Body of pancreas (tissue), 4 donors: ENCODE measurements at regions not wholly inside any gene's neighbourhood (a gene's known extent, or its start where the extent isn't known, plus 50 kb on each side); places are given as distances from the start of the nearest gene placed in this dataset.
"Not testable (repeated sequence)": the region's sequence is repeated elsewhere in the genome, so short reads cannot be mapped to it uniquely, and the experiment has no call there.

Source experiments
- ATAC-seq: fragments of 150-250 bp; one replicate; pipeline ENCODE4 v1.9.1; 2016
- DNase-seq, 4 donors: peaks; one replicate each; pipeline ENCODE4 v3.0.0-alpha.2; 2019
- H3K27ac ChIP-seq, 4 donors: fragments of 200-600 bp; sonication (generic); 1 replicate in 3 of 4; 2 replicates in 1 of 4; pipeline versions ENCODE4 v1.5.1 to v1.6.1; 2016 to 2019; ENCODE audit warnings: mild to moderate bottlenecking in 1 of 4, mixed read lengths in 1 of 4, moderate library complexity in 1 of 4
- H3K27me3 ChIP-seq, 2 donors: fragments of 200-600 bp; sonication (generic); one replicate each; pipeline ENCODE4 v1.6.0; 2016; ENCODE audit warnings: mild to moderate bottlenecking in 1 of 2
- H3K36me3 ChIP-seq, 2 donors: fragments of 200-600 bp; sonication (generic); replicated peaks in 1 of 2; 2 replicates each; pipeline ENCODE4 v1.5.1; 2016; ENCODE audit warnings: low read depth in 2 of 2; ENCODE audit not compliant: insufficient read depth in 1 of 2
- H3K4me1 ChIP-seq: fragments of 200-600 bp; sonication (generic); one replicate; pipeline ENCODE4 v1.6.0; 2016
- H3K4me3 ChIP-seq, 2 donors: fragments of 200-600 bp; sonication (generic); 1 replicate in 1 of 2; 2 replicates in 1 of 2; pipeline ENCODE4 v1.5.1; 2016 to 2019
- H3K9me3 ChIP-seq, 3 donors: fragments of 200-600 bp; sonication (generic); 1 replicate in 2 of 3; 2 replicates in 1 of 3; pipeline ENCODE4 v1.5.1; 2016
- POLR2A ChIP-seq, 3 donors: fragments of 450-650 bp; IDR thresholded peaks; one replicate each; pipeline ENCODE4 v1.6.1; 2016; ENCODE audit warnings: antibody characterized with exemption in 3 of 3, mild to moderate bottlenecking in 2 of 3
- WGBS, 2 donors: methylation state at CpG; one replicate each; pipeline ENCODE4 v1.1.5; 2017; 5-methylcytosine and 5-hydroxymethylcytosine counted together
- intact Hi-C: fragments of 100-400 bp; cut with DNase I; formaldehyde crosslinking; loops from one replicate; pipeline ENCODE4 v1.15.1; 2023
- TF ChIP-seq, protein P1 (sequence below), 7 experiments: fragments of 450-650 bp in 4 of 7; fragments of 200-600 bp in 3 of 7; sonication (generic) in 3 of 7; IDR thresholded peaks; one replicate each; pipeline ENCODE4 v1.5.1; 2016 to 2019; ENCODE audit warnings: antibody characterized with exemption in 7 of 7

DNA sequence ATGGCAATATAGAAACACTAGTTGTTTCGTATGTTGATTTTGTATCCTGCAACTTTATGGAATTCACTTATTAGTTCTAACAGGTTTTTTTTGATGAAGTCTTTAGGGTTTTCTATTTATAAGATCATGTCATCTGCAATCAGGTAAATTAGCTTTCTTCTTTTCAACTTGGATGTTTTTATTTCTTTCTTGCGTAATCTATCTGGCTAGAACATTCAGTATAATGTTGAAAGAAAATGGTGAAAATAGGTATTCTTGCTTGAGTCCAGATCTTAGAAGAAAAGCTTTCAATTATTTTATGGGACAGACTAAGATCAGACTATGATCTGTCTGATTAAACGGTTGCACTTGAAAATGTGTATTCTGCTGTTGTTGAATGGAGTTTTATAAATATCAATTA, 820.8 kb upstream of the ADGRB3 start:
- DNase-seq (no peak), ATAC-seq (no peak)
- Histone ChIP-seq H3K36me3 (no peaks in the 10 kb centered on the region), H3K9me3 (no peaks in the 10 kb centered on the region), H3K27ac (no peak overlapping the region), H3K4me3 (no peak overlapping the region), H3K4me1 (no peaks in the 10 kb centered on the region), H3K27me3 (no peaks in the 10 kb centered on the region)
- no peak for TF ChIP-seq POLR2A (IDR thresholded peaks at IDR 0.05)
- TF ChIP-seq, protein P1, sequence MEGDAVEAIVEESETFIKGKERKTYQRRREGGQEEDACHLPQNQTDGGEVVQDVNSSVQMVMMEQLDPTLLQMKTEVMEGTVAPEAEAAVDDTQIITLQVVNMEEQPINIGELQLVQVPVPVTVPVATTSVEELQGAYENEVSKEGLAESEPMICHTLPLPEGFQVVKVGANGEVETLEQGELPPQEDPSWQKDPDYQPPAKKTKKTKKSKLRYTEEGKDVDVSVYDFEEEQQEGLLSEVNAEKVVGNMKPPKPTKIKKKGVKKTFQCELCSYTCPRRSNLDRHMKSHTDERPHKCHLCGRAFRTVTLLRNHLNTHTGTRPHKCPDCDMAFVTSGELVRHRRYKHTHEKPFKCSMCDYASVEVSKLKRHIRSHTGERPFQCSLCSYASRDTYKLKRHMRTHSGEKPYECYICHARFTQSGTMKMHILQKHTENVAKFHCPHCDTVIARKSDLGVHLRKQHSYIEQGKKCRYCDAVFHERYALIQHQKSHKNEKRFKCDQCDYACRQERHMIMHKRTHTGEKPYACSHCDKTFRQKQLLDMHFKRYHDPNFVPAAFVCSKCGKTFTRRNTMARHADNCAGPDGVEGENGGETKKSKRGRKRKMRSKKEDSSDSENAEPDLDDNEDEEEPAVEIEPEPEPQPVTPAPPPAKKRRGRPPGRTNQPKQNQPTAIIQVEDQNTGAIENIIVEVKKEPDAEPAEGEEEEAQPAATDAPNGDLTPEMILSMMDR (IDR thresholded peaks at IDR 0.05), result no peak
- intact Hi-C loops, result no loop called here
- WGBS, 2 donors, result 56 to 78% methylated on average over 3 of the region's 3 CpGs

DNA sequence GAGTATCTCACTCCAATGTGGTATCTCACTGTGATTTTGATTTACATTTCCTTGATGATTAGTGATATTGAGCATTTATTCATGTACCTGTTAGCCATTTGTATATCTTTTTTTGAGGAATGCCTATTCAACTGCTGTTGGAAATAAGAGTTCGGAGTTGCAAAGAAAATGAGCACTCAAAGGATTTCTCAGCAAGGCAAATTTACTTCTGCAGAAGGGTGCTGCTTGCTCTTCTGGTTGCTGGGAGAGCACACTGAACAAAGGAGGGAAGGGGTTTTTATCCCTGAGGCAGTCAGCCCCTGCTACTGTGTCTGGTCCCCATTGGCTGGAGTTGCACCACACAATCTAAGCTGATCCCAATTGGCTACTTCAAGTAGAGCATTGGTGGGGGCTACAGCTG, 822.4 kb upstream of the ADGRB3 start:
- no peak overlapping the region for H3K27ac ChIP-seq
- H3K27me3 ChIP-seq, result no peaks in the 10 kb centered on the region
- no peaks in the 10 kb centered on the region for H3K4me1 ChIP-seq
- H3K9me3 ChIP-seq, result no peaks in the 10 kb centered on the region
- no peaks in the 10 kb centered on the region for H3K36me3 ChIP-seq
- 78 to 88% methylated on average over 1 of the region's 1 CpG for WGBS, 2 donors
- TF ChIP-seq POLR2A (IDR thresholded peaks at IDR 0.05), result no peak
- TF ChIP-seq, protein P1 (IDR thresholded peaks at IDR 0.05), result no peak
- intact Hi-C loops, result no loop called here
- no peak overlapping the region for H3K4me3 ChIP-seq
- ATAC-seq (no peak), DNase-seq (no peak)

DNA sequence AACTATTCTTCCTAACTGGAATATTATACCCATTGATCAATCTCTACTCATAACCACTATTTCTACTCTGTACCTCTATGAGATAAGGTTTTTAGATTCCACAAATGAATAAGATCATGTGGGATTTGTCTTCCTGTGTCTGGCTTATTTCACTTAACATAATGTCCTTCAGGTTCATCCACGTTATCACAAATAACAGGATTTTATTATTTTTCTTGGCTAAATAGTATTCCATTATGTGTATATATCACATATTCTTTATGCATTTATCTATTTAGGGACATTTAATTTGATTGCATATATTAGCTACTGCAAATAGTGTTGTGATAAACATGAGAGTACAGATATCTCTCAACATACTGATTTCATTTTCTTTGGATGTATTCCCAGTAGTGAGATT, 823.0 kb upstream of the ADGRB3 start:
- Histone ChIP-seq H3K9me3 (no peaks in the 10 kb centered on the region), H3K36me3 (no peaks in the 10 kb centered on the region), H3K27ac (no peak overlapping the region), H3K27me3 (no peaks in the 10 kb centered on the region), H3K4me3 (no peak overlapping the region), H3K4me1 (no peaks in the 10 kb centered on the region)
- DNase-seq (no peak), ATAC-seq (no peak)
- WGBS, 2 donors, result 51 to 68% methylated on average over 1 of the region's 1 CpG
- TF ChIP-seq POLR2A (IDR thresholded peaks at IDR 0.05), result no peak
- TF ChIP-seq, protein P1 (IDR thresholded peaks at IDR 0.05), result no peak
- intact Hi-C loops, result no loop called here

DNA sequence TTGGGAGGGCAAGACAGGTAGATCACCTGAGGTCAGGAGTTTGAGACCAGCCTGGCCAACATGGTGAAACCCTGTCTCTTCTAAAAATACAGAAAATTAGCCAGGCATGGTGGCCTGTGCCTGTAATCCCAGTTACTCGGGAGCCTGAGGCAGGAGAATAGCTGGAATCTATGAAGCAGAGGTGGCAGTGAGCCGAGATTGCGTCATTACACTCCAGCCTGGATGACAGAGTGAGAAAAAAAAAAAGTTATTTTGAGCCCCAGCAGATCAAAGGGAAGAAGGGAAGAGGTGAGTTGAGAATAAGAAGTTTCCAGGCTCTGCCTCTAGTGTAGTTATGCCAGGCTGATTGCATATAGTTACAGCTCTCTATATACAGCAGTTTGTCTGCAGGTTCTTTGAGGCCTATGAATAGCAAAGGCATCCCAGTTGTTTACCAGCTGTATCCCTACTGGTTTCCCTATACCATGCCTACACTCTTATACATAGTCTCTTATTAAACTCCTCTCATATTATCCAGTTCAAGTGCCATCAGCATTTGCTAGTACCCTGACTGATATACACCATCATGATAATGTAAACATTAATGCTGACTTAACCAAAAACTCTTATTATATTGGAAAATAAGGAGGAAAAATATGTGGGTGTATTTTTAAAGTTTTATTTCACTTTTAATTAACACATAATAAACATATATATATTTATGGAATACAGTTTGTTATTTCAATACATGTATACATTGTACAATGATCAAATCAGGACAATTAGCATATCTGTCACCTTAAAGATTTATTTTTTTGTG, 823.6 kb upstream of the ADGRB3 start:
- Histone ChIP-seq H3K27ac (no peak overlapping the region), H3K4me1 (no peaks in the 10 kb centered on the region), H3K27me3 (no peaks in the 10 kb centered on the region), H3K4me3 (no peak overlapping the region), H3K9me3 (no peaks in the 10 kb centered on the region), H3K36me3 (no peaks in the 10 kb centered on the region)
- 62 to 64% methylated on average over 3 of the region's 3 CpGs for WGBS, 2 donors
- TF ChIP-seq POLR2A (IDR thresholded peaks at IDR 0.05), result no peak
- TF ChIP-seq, protein P1 (IDR thresholded peaks at IDR 0.05), result no peak
- ATAC-seq (no peak), DNase-seq (no peak)
- intact Hi-C loops, result no loop called here

DNA sequence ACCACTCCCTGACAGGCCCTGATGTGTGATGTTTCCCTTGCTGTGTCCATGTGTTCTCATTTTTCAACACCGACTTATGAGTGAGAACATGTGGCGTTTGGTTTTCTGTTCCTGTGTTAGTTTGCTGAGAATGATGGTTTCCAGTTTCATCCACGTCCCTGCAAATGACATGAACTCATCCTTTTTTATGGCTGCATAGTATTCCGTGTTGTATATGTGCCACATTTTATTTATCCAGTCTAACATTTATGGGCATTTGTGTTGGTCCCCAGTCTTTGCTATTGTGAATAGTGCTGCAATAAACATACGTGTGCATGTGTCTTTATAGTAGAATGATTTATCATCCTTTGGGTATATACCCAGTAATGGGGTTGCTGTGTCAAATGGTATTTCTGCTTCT, 830.3 kb upstream of the ADGRB3 start:
- ATAC-seq, H3K27ac ChIP-seq, H3K4me1 ChIP-seq, DNase-seq, H3K36me3 ChIP-seq, H3K27me3 ChIP-seq, intact Hi-C loops, H3K9me3 ChIP-seq, H3K4me3 ChIP-seq: not testable (repeated sequence)
- 68 to 72% methylated on average over 5 of the region's 5 CpGs for WGBS, 2 donors
